ENCODE measurements at regions not wholly inside any gene's neighbourhood (a gene's known extent, or its start where the extent isn't known, plus 50 kb on each side); places are given as distances from the start of the nearest gene placed in this dataset.

- TF ChIP-seq, protein P1, sequence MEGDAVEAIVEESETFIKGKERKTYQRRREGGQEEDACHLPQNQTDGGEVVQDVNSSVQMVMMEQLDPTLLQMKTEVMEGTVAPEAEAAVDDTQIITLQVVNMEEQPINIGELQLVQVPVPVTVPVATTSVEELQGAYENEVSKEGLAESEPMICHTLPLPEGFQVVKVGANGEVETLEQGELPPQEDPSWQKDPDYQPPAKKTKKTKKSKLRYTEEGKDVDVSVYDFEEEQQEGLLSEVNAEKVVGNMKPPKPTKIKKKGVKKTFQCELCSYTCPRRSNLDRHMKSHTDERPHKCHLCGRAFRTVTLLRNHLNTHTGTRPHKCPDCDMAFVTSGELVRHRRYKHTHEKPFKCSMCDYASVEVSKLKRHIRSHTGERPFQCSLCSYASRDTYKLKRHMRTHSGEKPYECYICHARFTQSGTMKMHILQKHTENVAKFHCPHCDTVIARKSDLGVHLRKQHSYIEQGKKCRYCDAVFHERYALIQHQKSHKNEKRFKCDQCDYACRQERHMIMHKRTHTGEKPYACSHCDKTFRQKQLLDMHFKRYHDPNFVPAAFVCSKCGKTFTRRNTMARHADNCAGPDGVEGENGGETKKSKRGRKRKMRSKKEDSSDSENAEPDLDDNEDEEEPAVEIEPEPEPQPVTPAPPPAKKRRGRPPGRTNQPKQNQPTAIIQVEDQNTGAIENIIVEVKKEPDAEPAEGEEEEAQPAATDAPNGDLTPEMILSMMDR (IDR thresholded peaks at IDR 0.05): no peak
- TF ChIP-seq POLR2A (IDR thresholded peaks at IDR 0.05): no peak
- TF ChIP-seq POLR2AphosphoS5 (IDR thresholded peaks at IDR 0.05): no peak
Observed at GRCh38 chr1:114298008-114298407, 144.3 kb upstream of the SYT6 start.

Data from transverse colon (tissue), 4 donors.